Neural progenitor cell (in vitro differentiated cells): ENCODE measurements at regions not wholly inside any gene's neighbourhood (a gene's known extent, or its start where the extent isn't known, plus 50 kb on each side); places are given as distances from the start of the nearest gene placed in this dataset.
"Not testable (repeated sequence)": the region's sequence is repeated elsewhere in the genome, so short reads cannot be mapped to it uniquely, and the experiment has no call there.

Source experiments
- DNase-seq: peaks from one replicate; pipeline ENCODE4 v3.0.0-alpha.2; 2016; ENCODE audit warnings: low spot score
- H2AFZ ChIP-seq: fragments of 200-600 bp; sonication (generic); replicated peaks from 2 replicates; pipeline ENCODE4 v1.6.1; 2016; ENCODE audit warnings: antibody characterized with exemption
- H3F3A ChIP-seq: fragments of 200-600 bp; sonication (generic); 2 replicates; pipeline ENCODE4 v1.6.1; 2016; ENCODE audit warnings: antibody characterized with exemption, low read depth
- H3K27ac ChIP-seq: fragments of 200-600 bp; sonication (generic); 2 replicates; pipeline ENCODE4 v1.5.1; 2016; ENCODE audit warnings: mild to moderate bottlenecking
- H3K27me3 ChIP-seq: fragments of 200-600 bp; sonication (generic); 2 replicates; pipeline ENCODE4 v1.6.1; 2016; ENCODE audit warnings: mild to moderate bottlenecking, moderate library complexity
- H3K36me3 ChIP-seq: fragments of 200-600 bp; sonication (generic); 2 replicates; pipeline ENCODE4 v1.5.1; 2016
- H3K4me1 ChIP-seq: fragments of 200-600 bp; sonication (generic); 2 replicates; pipeline ENCODE4 v1.6.1; 2016; ENCODE audit warnings: mixed run types
- H3K4me2 ChIP-seq: fragments of 200-600 bp; sonication (generic); 2 replicates; pipeline ENCODE4 v1.6.1; 2016
- H3K4me3 ChIP-seq: fragments of 200-600 bp; sonication (generic); 2 replicates; pipeline ENCODE4 v1.5.1; 2016
- H3K79me2 ChIP-seq: fragments of 200-600 bp; sonication (generic); 2 replicates; pipeline ENCODE4 v1.6.1; 2016; ENCODE audit warnings: low read depth
- H3K9ac ChIP-seq: fragments of 200-600 bp; sonication (generic); 2 replicates; pipeline ENCODE4 v1.6.1; 2016
- H3K9me3 ChIP-seq: fragments of 200-600 bp; sonication (generic); 2 replicates; pipeline ENCODE4 v1.5.1; 2016; ENCODE audit warnings: low read depth
- H4K20me1 ChIP-seq: fragments of 200-600 bp; sonication (generic); 2 replicates; pipeline ENCODE4 v1.6.1; 2016; ENCODE audit warnings: low read depth
- H3K27ac Mint-ChIP-seq: 3 replicates; pipeline ENCODE4 v1.8.0; 2021; ENCODE audit warnings: mixed read lengths
- H3K27me3 Mint-ChIP-seq: 2 replicates; pipeline ENCODE4 v1.8.0; 2022; ENCODE audit warnings: low read depth, mild to moderate bottlenecking, inconsistent platforms, moderate library complexity, mixed read lengths; ENCODE audit not compliant: insufficient read depth
- H3K36me3 Mint-ChIP-seq: 3 replicates; pipeline ENCODE4 v1.8.0; 2021; ENCODE audit warnings: mixed read lengths
- H3K4me1 Mint-ChIP-seq: 3 replicates; pipeline ENCODE4 v1.8.0; 2021; ENCODE audit warnings: mixed read lengths
- H3K4me3 Mint-ChIP-seq: 3 replicates; pipeline ENCODE4 v1.8.0; 2021; ENCODE audit warnings: mild to moderate bottlenecking, moderate library complexity, mixed read lengths
- H3K9me3 Mint-ChIP-seq: 3 replicates; pipeline ENCODE4 v1.8.0; 2020; ENCODE audit warnings: mixed read lengths
- CTCF ChIP-seq: fragments of 200-600 bp; sonication (generic); IDR thresholded peaks from 2 replicates; pipeline ENCODE4 v1.5.1; 2017; ENCODE audit warnings: antibody characterized with exemption, mild to moderate bottlenecking
- EZH2 ChIP-seq: fragments of 200-600 bp; sonication (generic); IDR thresholded peaks from 2 replicates; pipeline ENCODE4 v1.6.1; 2017; ENCODE audit warnings: antibody characterized with exemption, mild to moderate bottlenecking, moderate library complexity
- EZH2phosphoT487 ChIP-seq: fragments of 200-600 bp; sonication (generic); IDR thresholded peaks from 2 replicates; pipeline ENCODE4 v1.6.1; 2017; ENCODE audit warnings: antibody characterized with exemption

GRCh38 chr9:65444943-65445342, 159.9 kb upstream of the FOXD4L5 start:
- TF ChIP-seq EZH2phosphoT487 = no peak
- TF ChIP-seq EZH2 = no peak
- TF ChIP-seq CTCF = no peak
- Histone ChIP-seq H3K27ac (no peak overlapping the region), H3F3A (no peaks in the 10 kb centered on the region), H3K36me3 (no peaks in the 10 kb centered on the region), H3K9me3 (no peaks in the 10 kb centered on the region), H3K4me1 (no peaks in the 10 kb centered on the region), H3K79me2 (no peaks in the 10 kb centered on the region), H3K27me3 (no peaks in the 10 kb centered on the region), H3K9ac (no peak overlapping the region), H2AFZ (no peak overlapping the region), H3K4me3 (no peak overlapping the region), H4K20me1 (no peaks in the 10 kb centered on the region), H3K4me2 (no peak overlapping the region)
- Mint-ChIP-seq H3K27ac (no peak overlapping the region), H3K9me3 (peaks cover 39% of the 10 kb centered on the region), H3K4me1 (no peaks in the 10 kb centered on the region), H3K27me3 (no peaks in the 10 kb centered on the region), H3K36me3 (no peaks in the 10 kb centered on the region), H3K4me3 (no peak overlapping the region)
- no peak for DNase-seq

DNA sequence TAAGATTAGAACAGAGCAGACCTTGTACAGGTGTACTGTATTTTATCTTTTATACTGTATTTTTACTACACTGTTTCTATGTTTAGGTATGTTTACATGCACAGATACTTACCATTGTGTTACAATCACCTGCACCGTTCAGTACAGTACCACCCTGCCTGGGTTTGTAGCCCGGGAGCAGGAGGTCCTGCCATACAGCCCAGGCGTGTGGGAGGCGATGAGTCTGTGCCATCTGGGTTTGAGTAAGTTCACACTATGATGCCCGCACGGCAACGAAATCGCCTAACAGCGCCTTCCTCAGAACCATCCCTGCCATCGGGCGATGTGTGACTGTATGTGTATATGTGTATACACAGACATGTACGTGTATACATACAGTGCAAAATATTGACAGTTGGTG, 157.1 kb upstream of the FOXD4L5 start:
- not testable (repeated sequence) for H3K4me1 Mint-ChIP-seq, H3K27ac ChIP-seq, H3K9ac ChIP-seq, H3K27ac Mint-ChIP-seq, DNase-seq, H3K4me1 ChIP-seq, H3K27me3 ChIP-seq, H3K4me3 ChIP-seq, H2AFZ ChIP-seq, H4K20me1 ChIP-seq, H3K36me3 Mint-ChIP-seq, H3K4me3 Mint-ChIP-seq, H3K79me2 ChIP-seq, H3K27me3 Mint-ChIP-seq, H3K4me2 ChIP-seq, H3K9me3 ChIP-seq, H3F3A ChIP-seq, H3K36me3 ChIP-seq
- H3K9me3 Mint-ChIP-seq = peaks cover 29% of the 10 kb centered on the region

GRCh38 chr9:65441324-65441920, 156.4 kb upstream of the FOXD4L5 start:
- H3K9me3 ChIP-seq, H4K20me1 ChIP-seq, H3K4me1 Mint-ChIP-seq, DNase-seq, H3K27me3 Mint-ChIP-seq, H3F3A ChIP-seq, H3K9ac ChIP-seq, H3K27me3 ChIP-seq, H3K36me3 Mint-ChIP-seq, H2AFZ ChIP-seq, H3K4me3 ChIP-seq, H3K36me3 ChIP-seq, H3K4me2 ChIP-seq, H3K79me2 ChIP-seq, H3K4me3 Mint-ChIP-seq, H3K27ac Mint-ChIP-seq, H3K4me1 ChIP-seq, H3K27ac ChIP-seq: not testable (repeated sequence)
- H3K9me3 Mint-ChIP-seq = peaks cover 35% of the 10 kb centered on the region

DNA sequence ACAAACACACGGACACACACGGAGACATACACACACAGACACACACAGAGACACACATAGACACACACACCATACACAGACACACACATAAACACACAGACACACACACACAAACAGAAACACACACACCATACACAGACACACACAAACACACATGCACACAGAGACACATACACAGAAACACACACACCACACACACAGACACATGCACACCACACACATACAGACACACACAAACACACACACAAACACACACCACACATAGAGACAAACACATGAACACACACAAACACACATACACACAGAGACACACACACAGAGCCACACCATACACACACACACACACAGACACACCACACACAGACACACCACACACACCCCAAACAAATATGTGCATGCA, 152.7 kb upstream of the FOXD4L5 start:
- no peak overlapping the region for H3K4me2 ChIP-seq
- H4K20me1 ChIP-seq = no peaks in the 10 kb centered on the region
- no peaks in the 10 kb centered on the region for H3K79me2 ChIP-seq
- no peaks in the 10 kb centered on the region for H3K36me3 ChIP-seq
- H3F3A ChIP-seq = peaks cover 3% of the 10 kb centered on the region
- Mint-ChIP-seq H3K9me3 (peaks cover 45% of the 10 kb centered on the region), H3K36me3 (peaks cover 3% of the 10 kb centered on the region), H3K27me3 (peaks cover 10% of the 10 kb centered on the region), H3K27ac (no peak overlapping the region), H3K4me1 (no peaks in the 10 kb centered on the region), H3K4me3 (peak overlapping the region; percentile 9)
- no peak overlapping the region for H3K27ac ChIP-seq
- TF ChIP-seq EZH2phosphoT487 (no peak), EZH2 (no peak), CTCF (no peak)
- H3K9ac ChIP-seq = no peak overlapping the region
- DNase-seq = no peak
- peaks cover 5% of the 10 kb centered on the region for H3K9me3 ChIP-seq
- H2AFZ ChIP-seq = no peak overlapping the region
- no peaks in the 10 kb centered on the region for H3K4me1 ChIP-seq
- H3K27me3 ChIP-seq = no peaks in the 10 kb centered on the region
- no peak overlapping the region for H3K4me3 ChIP-seq
